OCI-M2 (cell line): ENCODE measurements at regions not wholly inside any gene's neighbourhood (a gene's known extent, or its start where the extent isn't known, plus 50 kb on each side); places are given as distances from the start of the nearest gene placed in this dataset.
"Not testable (repeated sequence)": the region's sequence is repeated elsewhere in the genome, so short reads cannot be mapped to it uniquely, and the experiment has no call there.

Source experiments
- DNase-seq: peaks from one replicate; lab custom pipeline; 2025; ENCODE audit not compliant: unreplicated experiment; lab: John Stamatoyannopoulos, UW

DNA sequence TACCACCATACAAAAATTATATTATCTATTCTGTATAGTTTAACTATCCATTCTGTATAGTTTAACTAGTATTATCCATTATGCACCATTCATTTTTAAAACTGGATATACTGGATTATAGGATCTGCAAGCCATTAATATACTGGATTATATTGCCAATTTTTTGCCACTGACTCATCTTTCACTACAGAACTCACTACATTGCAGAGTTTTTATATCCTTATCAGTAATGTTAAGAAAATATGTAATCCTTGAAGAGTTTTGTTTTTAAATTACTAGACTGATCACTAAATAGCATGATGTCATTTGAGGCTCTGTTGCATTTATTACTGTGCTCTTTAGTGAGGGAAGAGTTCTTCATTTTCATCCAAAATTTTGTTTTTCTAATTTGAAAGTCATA is 109.8 kb upstream of the SNX2 start:
- DNase-seq = no peak

DNA sequence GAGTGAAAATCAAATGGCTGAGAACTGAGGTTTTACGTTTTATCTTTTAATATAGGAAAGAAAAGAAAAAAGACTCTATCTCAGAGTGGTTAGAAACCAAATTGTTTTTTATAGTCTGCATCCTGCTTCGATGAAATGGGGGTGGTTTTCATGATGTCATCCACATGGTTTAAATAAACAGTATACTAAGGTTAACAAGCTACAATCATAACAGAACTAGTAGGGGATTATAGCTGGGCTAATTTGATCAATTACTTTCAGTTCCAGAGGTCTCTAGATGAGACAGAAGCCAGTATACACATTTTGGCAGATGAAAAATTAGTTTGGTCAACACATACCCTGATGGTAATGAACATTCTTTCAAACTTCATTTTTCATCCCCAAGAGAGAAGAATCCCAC is 106.3 kb upstream of the SNX2 start:
- no peak for DNase-seq

DNA sequence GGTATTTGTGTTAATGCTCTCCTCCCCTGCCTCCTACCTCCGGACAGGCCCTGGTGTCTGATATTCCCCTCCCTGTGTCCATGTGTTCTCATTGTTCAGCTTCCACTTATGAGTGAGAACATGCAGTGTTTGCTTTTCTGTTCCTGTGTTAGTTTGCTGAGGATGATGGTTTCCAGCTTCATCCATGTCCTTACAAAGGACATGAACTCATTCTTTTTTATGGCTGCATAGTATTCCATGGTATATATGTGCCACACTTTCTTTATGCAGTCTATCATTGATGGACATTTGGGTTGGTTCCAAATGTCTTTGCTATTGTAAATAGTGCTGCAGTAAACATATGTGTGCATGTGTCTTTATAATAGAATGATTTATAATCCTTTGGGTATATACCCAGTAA is 105.2 kb upstream of the SNX2 start:
- DNase-seq = not testable (repeated sequence)

DNA sequence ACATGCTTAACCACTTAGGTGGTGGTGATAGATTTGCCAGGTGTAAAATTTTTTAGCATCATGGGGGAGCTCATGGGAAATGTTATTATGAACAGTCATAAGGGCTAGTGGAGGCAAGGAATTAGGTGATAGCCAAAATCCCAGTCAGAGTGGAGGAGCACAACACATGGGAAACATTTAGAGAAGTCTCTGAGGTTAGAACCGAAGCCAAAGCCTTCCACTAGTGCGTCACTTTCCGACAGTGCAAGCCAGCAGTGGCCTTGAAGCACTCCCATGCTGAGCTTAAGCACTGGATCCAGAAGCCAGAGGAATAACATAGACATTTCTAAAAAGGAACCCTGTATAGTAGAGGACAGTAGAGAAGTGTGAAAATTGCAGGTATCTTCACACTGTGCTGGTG is 101.5 kb upstream of the SNX2 start:
- no peak for DNase-seq

DNA sequence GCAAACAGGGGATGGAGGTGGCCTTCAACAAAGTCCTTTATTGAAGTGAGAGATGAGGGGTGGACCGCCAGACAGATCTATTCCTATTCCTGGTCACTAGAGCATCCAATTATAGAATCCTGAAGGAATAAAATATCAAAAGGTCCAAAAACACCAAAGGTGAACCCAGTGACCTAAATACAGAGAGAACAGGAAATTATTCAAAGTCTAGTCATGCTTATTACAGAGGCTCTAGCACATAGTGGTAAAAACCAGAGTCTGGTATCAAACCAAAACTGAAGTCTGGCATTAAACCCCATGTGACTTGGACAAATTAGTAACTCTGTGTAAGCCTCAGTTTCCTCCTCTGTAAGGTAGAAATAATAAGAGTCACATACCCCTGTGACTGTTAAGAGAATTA is 100.5 kb upstream of the SNX2 start:
- no peak for DNase-seq

DNA sequence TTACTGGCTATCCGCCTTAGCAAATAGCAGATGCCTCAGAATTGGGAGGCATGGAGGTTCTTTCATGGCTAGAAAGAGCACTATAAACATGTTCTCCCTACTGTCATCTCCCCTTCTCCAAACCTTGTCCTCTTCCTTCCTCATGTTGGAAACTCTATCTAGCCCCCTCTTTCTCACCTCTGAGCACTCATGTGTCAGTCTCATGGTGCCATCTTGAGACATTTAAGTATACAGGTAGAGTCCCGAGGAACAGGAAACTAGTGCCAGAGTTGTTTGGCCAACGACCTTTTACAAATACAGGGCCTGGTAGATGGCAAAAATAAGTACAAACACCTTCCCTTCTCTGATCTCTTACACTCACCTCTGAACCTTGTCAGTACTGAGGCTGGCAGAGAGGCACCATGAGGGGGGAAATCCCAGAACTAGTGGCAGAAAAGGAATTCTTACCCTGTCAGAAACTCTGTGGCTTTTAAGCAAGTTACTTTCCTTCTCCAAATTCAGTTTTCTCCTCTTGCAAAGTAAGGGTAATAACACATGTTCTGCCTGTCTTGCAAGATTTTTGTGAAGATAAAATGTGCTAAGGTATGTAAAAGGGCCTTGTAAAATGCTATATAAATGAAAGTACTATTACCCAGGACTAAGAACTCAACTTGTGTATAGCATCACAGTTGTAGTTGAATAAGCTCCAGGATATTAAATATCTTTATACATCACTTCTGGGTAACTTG is 94.1 kb upstream of the SNX2 start:
- no peak for DNase-seq

DNA sequence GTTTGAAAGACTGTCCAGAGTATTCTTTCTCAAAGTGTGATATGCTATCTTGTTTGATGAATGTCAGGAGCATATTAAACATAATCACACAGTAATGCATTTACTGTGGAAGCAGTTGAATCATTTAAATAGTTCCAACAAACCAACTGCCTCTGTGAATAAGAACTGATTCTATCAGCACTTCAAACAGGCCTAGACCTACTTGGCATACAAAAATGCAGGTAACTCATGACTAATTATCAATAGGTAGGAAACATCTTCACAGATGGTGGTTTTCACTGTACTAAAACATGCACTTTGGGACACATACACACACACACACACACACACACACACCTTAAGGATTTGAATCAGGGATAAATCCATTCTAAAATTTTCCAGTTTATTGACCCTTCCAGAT is 91.2 kb upstream of the SNX2 start:
- DNase-seq = no peak

DNA sequence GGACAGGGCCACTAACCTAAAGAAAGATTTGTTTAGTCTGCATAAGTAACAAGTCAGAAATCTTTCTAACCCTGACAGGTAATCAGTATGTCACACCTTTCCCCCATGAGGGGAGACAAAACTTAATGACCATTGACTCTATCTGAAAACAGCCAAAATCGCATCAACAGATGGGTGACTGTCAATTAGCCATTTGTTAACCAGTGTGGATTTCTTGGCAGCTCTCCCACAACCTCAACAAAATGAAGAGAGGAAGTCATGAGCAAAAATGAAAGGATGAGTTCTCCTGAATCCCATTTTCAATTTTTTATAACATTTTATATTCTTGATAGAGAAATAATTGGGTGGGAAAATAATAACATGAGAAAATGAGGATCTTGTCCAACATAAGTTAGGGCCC is 84.6 kb upstream of the SNX2 start:
- no peak for DNase-seq

DNA sequence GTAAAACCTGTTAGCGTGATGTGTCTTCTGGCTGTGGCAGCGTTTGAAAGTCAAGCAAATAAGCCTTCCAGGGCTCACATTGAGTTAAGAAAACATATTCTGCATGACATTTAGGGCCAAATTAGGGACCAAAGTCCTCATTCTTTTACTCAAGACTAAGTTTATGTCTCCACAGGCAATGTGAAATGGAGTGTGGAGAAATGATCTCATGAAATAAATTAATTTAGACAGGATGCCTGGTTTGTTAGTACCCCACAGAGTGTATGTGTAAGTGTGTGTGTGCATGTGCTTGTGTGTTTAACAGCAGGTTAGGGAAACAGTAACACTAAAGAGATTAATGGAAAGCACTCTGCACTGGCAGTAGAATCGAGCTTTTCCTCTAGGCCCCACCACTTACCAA is 82.9 kb upstream of the SNX2 start:
- DNase-seq = no peak

DNA sequence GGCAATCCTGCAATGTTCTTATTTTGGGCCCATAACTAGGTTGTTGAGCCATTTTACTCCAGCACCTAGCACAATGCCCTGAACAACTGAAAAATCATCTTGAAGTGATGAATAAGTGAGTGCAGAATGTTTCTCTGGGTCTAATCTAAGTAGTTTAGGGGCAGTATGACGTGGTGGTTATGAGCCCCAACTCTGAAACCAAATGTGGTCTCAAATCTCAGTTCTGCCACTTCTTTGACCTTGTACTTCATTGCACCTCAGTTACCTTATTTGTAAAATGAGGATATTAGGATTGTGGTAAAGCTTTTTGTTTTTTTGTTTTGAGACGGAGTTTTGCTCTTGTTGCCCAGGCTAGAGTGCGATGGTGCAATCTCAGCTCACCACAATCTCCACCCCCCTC is 80.9 kb upstream of the SNX2 start:
- DNase-seq = no peak

DNA sequence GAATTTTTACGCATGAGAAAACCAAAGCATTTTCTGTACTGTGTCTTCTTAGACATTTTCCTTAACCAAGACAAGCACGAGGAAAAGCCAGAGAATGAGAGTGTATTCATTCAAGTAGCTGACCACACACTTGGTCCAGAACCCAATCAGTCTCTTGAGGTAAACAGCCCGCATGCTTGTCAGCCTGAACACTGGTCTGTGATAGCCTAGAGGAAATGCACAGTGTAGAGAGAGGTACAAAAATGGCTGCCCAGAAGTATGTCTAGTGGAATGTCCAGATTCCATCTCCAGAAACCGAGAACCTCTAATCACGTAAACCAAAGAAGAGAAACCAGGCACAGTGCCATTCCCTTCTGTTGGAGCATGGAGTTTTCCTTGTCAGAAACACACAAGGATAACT is 80.0 kb upstream of the SNX2 start:
- DNase-seq = no peak

DNA sequence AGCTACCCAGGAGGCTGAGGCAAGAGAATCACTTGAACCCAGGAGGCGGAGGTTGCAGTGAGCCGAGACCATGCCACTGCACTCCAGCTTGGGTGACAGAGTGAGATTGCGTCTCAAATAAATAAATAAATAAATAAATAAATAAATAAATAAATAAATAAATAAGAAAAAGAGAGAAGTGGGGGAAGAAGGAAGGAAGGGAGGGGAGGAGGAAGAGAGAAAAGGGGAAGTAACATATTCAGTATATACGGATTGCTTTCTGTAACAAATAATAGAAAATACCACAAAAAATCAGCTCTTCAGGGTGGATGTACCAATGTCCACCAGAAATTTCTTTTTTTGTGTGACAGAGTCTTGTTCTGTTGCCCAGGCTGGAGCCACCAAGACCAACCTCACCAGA is 78.1 kb upstream of the SNX2 start:
- not testable (repeated sequence) for DNase-seq

DNA sequence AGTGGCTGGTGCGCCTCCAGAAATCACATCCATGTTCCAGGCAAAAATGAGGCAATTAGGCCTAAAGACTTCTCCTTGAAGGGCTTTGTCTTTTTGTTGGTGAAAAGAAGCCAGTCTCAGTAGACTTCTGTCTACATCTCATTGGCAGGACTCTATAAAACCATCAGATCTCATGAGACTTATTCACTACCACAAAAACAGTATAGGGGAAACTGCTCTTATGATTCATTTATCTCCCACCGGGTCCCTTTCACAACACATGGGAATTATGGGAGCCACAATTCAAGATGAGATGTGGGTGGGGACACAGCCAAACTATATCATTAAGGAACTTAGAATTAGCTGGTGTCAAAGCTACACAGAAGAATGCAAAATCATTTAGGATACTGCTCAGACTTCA is 77.7 kb upstream of the SNX2 start:
- no peak for DNase-seq

DNA sequence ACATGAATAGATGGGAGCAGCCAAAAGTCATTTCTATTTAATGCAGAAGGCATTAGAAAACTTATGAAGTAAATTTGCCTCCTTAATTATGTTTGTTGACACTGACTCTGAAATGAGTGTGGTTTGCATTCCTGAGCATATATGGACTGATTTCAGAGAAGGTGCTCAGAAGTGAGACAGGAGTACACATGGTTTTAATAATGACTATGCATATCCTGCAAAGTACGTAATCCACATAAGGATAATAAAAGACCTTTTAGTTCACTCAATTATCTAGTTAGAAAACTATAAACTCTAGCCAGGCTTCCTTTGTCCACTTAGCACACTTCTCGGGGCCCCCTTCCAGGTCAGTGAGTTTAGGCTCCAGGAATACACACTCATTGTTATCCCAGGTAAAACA is 75.7 kb upstream of the SNX2 start:
- no peak for DNase-seq

DNA sequence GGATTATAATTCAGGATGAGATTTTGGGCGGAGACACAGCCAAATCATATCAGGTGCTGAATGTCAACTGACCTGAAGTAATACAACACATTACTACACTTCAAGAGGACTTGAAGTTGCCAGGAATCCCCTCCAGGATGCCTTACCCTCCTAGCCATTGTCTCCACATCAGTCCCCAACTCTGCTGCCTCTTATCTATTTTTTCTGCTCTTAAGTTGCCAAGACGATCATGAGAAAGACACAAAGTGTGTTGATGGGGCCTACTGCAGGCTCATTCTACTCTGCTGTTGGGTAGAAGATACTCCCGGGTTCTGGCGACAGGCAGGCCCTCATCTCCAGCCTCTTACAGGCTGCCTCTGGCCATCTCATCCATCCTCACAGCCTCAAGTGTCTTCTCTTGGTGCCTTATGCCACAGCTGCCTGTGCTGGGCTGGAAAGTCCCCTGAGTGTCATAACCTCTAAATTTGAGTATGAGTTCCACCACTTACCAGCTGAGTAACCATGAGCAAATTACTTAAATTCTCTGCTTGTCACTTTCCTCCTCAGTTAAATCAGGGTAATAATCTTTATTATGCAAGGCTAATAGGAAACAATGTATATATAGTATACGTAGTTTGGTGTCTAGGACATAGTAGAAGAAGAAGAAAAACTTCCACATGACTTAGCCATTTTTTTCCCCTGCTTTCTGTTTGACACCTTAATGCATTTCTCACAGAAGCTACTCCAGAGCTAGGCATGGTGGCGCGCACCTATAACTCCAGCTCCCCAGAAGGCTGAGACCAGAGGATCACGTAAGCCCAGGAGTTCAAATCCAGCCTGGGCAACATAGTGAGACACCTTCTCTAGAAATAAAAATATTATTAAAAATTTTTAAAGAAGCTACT is 73.0 kb upstream of the SNX2 start:
- no peak for DNase-seq

DNA sequence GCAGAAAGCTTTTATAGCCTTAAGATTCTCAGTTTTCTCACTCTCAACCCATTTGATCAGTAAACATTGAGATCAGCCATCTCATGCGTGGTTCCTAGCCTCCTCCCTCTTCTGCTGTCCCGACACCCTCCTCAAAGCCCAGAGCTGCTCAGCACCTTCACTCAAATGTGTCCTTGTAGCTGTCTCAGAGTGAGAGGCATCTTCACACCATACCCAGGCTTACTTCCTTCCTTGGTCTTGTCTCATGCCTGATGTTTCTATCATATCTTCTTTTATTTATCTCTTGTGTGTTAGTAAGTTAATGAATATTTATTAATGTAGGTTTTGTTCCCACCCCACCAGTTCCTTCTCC is 72.4 kb upstream of the SNX2 start:
- no peak for DNase-seq

DNA sequence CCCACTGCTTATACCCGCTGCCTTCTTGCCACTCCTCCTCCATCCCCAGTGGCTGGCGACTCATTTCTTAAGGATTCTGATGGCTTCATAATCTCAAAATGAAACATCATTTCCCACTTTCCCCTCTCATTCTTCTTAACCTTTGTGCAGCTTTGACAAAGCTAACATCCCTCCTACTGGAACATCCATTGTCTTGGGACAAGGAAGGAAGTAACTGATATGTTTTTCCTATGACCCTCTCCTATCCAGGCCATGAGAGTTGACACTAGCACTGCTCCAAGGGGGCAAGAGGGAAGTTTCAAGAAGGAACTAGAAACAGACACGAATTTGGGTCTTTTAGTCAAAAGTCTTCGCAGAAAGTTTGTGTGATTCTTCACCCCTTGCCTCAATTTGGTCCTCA is 71.7 kb upstream of the SNX2 start:
- no peak for DNase-seq

DNA sequence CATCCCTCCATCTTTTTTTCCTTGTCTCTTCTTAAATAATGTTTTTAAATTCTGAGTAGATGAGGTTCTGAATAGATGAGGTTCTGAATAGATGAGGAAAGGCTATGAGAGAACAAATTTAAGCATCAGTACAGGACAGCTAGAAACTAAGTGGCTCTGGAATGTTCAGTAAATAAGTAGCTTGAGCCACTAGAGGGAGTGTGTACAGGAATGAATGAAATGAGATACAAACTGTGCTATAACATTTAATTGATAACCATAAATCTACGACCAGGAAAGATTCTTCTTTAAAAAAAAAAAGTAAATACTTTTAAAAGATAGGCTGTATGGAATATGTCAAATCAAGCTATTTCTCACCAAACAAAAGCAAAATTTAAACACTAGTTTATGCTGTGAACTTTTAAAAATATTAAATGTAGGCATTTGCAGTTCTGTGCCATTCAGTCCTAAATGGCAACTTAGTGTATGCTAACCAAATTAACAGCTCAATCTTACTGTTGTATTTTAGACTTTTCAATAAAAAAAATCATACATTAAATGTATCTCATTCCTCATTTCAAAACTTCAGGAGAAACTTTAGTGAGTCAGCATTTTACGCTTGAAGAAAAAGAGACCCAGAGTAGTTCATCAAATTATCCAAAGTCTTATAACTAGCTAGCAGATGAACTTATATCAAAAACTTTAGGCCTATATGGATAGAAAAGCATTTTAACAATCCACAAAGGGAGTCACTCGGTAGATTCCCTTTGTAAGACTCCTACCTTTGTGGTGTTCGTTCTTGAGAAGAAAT is 70.4 kb upstream of the SNX2 start:
- DNase-seq = no peak

DNA sequence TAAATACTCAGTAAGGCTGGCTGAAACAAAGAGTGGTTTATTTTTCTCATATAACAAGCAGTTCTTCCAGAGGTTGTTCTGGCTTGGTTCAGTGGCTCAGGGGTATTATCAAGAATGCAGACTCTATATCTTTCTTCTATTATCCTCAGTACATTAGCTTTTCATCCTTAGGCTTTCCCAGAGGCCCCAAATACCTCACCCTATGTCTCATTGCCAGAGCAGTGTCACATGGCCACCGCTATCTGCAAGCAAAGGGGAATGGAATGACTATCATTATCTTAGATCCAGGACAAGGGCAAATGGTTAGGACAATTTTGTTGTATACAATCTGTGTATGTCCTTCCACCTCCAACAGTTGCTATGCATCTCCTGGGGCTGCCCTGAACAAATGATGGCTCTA is 69.0 kb upstream of the SNX2 start:
- no peak for DNase-seq

DNA sequence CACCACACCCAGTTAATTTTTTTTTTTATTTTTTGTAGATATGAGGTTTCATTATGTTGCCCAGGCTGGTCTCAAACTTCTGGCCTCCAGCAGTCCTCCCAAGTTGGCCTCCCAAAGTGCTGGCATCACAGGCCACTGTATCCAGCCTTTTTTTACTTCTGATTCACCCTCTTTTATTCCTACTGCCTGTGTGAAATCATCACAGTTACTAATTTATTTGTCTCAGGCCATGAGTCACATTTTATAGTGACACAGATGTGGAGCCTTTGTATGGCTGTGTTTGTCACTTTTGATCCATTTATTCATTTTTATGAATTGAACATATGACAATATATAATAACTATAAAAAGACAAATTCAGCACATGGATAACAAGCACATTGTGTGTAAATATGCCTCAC is 67.1 kb upstream of the SNX2 start:
- DNase-seq = no peak

DNA sequence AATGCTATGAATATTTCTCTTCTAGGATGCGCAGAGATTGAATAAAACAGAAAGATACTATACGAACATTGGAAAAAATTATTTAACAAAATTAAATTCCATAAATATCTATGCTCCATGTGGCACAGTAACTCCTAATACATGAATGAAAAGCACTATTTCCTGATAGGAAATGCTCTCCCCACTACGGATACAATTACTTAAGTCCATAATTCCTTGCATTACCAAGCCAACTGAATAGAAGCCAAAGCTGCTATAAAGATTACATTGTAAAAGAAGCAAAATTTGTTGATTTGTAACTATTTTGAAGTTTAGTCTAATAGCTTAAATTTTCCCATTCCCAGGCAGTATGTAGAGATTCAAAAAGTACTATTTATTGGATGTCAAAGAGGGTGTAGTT is 61.8 kb upstream of the SNX2 start:
- no peak for DNase-seq

DNA sequence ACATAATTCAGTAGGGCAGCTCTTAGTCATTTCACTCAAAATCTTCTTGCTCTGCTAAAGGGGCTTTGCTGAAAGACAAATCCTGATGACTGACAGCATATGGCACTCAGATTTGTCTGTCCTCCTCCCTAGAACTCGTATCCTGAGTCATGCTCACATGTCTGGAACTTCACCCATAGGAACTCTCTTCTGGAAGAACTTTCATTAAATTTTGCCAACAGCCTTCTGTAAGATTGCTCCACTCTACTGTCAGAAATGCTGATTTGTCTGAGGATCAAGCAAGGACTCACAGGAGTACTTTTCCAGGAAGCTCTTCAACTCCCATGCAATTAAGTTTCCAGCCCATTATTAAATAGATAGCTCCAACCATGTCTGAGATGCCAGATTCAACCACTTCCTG is 59.8 kb upstream of the SNX2 start:
- no peak for DNase-seq
